Activated CD4-positive, alpha-beta T cell treated with anti-CD3 and anti-CD28 coated beads for 24 hours (primary cell): ENCODE measurements at regions not wholly inside any gene's neighbourhood (a gene's known extent, or its start where the extent isn't known, plus 50 kb on each side); places are given as distances from the start of the nearest gene placed in this dataset.

Source experiments
- DNase-seq, 2 donors: peaks; one replicate each; pipeline ENCODE4 v3.0.0-alpha.2; 2020; ENCODE audit warnings: low read depth in 2 of 2

DNA sequence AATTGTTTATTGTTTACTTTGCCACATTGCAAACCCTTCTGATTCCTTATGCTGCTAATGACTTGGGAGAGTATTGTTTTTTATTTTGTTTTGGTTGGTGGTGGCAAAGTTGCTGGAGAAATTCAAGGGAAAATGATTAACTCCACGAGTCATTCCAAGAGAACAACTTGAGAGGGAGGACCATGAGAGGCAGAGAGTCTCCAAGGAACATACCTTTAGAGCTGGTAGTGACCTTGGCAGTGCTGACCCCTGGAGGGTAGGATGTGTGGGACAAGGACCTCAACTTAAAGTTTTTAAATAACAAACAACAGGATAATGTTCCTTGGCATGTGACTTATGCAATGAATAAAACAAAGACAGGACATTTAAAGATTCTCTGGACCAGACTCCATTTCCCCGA, 139.7 kb downstream of the LRRC70 start:
- DNase-seq: no peak

DNA sequence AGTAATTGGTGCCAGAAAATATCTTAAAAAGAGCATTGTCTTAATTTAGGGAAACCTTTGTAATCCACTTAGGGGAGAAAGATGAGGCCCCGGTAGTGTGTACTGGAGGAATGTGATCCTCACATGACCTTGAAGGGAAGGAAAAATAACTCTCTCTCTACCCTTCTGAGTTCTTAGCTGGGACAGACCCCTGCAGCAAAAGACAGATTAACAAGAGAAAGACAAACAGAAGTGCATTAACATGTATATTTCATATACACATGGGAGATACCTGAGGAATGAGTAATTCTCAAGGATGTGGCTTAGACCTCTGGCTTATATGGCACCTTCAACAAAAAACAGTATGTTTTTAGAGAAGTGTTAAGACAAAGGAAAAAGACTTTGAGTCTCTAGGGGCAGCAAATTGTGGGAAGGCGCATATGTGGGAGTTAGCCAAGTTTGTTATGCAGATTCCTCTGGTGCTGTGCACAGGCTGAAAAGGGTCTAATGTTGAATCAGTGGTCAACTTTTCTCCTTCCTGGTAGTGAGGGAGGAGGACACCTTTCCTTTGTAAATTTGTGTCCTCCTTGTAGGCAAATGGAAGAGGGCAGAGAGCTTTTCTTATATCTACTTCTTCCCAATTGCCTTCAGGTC, 138.8 kb downstream of the LRRC70 start:
- no peak for DNase-seq

DNA sequence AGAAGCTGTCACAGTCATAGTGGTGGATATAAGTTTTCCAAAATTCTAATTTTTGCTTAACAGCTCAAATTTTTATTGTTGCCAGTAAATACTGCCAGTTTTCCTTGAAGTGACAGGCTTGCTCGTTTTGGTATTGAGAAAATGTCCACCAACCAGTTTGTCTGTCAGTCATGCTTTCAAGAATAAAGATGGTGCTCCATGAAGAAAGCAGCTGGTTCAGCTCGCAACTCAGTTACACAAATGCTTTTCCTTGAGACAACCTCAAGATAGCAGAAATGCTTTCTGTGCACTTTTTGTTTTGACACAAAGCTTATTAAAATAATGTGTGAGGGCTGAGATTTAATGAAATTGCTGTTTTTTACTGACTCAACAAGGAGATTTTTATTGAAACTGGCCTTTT, 135.7 kb downstream of the LRRC70 start:
- DNase-seq: no peak

DNA sequence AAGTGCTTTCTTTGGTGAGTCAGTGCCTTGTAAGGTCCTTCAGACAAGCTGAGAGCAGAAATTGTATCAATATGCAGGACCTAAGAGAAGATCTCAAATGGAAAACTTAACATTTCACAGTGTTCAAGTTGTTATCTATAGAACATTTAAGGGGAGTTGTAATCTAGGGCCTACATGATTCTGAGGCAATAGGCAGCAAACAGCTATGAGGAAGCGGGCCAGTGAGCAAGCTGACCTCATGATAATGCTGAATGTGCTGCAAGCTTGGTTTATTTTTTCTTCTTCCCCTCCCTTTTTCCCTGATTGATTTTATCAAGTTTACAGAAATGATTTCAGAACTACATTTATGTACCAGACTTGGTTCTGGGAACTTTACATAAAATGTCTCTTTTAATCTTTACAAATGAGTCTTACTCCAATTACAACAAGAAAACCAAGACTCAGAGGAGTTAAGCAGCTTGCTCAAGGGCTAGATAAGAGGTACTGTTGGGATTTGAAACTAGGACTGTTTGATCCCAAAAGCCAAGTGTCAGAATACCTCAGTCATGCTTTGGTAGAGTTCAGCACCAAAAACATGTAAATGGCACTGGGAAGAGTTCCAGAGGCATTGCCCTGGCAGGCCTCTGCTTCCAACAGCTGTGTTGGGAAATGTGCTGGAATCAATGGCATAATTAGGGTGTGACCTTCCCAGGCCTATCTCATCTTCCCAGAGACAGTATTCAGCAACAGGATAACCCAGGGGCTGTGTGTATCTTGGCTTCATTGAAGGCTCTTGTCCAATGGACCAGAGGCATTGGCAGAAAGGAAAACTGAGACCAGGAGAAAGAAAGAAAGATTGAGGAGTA, 130.1 kb downstream of the LRRC70 start:
- DNase-seq: no peak

DNA sequence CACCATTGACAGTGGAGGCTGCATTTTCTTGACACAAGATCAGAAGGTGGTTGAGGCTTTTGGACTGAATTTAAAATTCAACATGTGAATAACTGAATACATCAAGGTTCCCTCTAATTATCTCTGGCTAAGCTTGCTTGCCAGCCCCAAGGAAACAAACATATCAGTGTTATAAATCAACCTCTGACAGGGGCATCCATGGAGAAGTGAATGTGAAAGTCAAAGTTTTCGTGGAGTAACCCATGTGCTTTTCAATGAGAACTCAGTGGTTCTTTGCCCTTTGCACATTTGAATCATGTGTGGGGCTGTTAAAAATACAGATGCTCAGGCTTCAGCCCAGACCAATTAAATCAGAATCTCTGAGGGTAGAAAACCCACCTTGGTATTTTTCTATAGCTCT, 128.9 kb downstream of the LRRC70 start:
- no peak for DNase-seq

DNA sequence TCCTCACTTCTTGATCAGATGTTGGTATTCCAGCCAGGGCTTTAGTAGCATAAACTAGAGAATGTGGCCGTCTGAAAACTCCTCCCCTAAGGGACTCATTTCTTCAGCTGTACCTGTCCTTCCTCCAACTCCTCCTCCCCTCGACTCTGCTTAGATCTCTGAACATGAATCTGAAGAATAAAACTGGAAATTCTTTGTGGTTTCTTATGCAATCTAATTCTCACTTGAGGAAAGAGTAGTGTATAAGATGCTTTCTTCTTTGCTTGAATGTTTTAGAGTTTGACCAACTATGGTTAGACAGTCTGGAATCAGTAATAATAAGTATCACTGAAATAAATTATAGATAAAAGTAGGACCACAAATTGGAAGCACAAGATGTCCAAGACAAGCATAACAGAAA, 128.5 kb downstream of the LRRC70 start:
- DNase-seq: no peak

DNA sequence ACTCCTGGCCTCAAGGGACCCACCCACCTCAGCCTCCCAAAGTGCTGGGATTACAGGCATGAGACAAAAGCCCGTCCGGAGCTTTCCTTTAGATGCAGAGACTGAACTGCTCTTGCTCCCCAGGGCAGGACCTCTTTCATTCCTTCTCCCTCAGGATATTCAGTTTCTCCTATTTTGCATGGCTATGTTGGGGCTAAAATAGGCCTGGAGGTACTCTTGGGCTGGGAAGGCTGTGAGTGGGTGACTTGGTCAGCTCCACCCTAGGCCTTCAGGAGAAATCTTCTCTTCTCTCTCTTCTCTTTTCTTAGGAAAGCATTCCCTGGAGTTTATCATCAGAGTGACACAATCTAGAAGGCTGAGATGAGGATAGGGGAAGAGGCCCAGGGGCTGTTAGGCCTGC, 126.4 kb downstream of the LRRC70 start:
- DNase-seq: no peak

DNA sequence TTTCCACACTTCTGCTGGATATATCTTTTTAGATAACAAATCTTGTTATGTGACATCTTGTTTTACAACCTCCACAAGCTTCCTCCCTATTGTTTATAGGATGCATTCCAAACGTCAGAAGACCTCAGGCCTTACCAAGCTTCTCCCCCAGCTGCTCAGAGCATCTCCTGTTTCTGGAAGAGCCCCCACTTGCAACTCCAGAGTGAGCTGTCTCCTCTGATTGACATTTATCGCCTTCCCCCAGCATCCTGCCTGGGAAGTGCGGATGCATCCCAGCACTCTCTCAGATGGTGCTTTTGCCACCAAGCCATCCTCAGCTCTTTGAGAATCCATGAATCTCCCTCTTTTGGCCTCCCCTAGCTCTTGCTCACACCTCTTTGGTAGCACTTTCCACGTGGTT, 123.5 kb downstream of the LRRC70 start:
- DNase-seq: no peak

DNA sequence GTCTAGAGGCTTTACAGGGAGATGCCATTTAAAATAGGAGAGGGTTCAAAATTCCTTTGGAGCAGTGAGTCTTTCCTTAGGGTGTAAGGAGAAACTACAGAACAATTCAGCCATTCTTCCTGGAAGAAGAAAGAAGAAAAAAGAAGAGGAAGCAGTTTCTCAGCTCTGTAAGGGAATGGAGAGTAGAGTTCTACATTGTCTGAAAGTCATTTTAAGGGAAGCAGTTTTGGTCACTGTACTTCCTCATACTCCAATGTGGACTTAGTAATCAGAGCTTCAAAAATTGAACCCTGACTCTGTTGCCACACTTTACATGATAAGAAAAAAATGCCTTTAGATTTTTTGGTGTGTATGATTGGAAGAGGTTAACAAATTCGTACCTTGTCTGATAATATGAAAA, 122.4 kb downstream of the LRRC70 start:
- no peak for DNase-seq

DNA sequence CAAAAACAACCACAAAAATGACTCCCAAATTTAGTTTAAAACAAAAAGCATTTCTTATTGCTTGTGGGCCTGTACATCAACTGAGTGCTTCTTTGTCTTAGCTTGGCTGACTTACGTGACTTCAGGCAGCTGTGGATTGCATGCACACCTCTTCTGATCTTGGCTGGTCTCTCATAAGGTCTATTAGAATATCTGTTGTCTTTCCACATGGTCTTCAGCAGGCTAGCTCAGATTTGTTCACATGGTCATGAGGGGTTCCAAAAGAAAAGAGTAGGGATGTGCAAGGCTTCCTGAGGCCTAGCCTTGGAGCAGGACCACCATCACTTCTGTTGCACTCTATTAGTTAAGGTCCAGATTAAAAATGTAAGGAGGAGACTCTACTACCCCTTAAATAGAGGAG, 120.1 kb downstream of the LRRC70 start:
- DNase-seq: no peak

DNA sequence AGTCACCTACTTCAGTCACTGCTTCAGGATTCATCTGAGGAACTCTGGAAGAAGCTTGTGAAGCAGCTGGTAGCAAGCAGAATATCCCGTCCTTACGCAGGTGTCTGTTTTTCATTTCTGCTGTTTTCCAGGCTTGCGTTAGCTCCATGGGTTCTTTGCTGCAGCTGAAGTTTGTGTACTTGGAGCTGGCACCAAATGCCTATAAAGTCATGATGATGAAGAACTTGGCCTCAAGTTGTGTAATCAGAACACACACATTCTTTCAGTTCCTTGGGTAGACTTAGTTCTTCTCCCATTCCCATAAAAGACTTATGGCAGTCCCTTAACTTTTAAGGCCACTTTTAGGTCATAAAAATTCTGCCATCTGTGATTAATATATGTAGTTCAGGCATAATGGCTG, 116.7 kb downstream of the LRRC70 start:
- DNase-seq: no peak

DNA sequence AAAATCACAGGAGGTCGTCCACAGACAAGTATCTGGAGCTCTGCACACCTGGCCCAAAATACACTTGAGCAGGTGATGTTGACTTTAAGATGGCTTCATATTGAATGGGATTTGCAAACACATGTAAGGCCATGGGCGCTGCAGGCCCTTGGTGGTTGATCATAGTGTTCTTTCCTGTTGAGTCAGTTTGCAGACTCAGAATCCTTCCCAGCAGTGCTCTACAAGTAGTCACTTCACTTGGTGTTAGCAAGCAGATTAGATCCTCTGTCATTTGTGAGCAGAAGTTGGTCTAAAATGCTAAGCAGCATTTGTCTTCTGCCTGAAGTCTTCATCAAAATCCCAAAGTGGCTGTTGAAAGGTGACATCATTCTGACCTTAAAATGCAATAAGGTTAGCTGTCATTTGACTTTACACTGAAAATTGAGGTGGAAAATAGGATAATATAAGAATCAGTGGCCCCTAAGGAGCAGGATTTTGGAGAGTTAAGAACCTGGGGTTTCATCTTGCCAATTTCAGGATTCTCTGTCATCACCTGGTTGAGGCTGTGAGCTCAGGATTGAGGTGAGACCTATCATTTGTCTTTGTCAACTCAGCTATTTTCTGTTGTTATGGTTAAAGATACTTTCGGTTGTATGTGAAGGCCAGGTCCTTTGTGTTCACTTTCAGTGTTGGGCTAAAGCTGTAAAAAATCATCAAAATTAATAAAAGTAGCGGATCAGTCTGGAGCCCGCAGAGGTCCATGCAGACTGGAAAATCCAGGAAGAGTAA, 114.5 kb downstream of the LRRC70 start:
- DNase-seq: no peak

DNA sequence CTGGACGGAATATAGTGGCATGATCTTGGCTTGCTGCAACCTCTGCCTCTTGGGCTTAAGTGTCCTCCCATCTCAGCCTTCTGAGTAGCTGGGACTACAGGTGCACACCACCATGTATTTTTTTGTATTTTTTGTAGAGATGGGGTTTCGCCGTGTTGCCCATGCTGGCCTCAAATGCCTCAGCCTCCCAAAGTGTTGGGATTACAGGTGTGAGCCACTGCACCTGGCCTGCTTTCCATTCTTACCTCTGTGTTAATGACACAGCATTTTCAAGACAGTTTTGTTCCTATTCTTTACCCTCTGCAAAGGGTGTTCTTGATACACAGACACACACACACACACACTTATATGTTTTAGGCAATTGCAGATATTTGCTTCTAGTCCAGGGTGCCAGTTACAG, 113.3 kb downstream of the LRRC70 start:
- DNase-seq: no peak

DNA sequence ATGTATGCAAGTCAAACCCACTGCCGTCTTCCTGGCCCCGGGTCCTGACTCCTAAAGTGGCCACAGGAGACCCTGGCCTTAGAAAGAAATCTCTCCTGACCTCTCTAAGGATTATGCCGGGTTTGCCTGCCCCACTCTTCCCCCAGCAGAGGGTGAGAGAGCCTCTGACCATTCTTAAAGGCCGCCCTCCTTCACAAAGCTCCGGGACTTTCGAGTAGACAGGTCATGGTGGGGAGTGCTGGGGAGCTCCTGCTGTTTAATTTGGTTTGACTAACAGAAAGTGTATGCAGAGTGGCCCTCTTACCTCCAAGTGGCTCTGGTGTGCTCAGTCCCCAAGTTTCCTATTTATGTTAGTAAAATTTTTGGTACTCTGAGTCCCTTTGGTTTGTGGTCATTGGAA, 111.8 kb downstream of the LRRC70 start:
- no peak for DNase-seq

DNA sequence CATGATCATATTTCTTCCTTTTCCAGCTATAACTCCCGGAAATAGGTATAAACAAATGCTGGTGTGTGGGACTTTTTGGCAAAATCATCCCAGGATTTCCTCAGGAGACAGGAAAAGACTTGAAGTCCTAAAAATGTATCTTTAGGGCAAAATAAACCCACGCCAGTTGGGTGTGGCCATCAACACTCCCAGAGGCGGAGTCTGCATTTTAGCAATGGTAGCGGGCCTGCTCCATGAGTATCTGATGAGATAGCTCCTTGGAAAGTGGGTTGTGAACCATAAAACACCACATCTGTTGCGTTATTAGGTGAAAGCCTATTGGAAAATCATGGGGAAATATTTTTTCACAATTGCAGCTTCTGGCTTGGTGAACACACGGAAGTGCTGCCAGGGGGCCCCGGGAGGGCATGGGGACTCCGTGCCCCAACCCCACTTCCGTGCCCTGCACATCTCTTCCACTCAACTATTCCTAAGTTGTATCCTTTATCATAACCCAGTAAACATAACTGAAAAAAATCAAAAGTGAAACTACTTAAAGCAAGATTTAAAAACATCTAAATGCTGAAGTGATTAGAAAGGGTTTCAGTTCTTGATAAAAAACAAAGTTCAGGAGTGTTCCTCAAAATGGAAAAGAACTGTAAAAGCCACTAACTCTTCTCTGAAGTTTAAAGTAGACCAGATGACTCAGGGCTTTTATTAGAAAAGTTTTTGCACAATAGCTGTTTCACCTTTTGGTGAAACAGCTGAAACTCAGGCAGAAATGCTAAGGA, 111.2 kb downstream of the LRRC70 start:
- no peak for DNase-seq

DNA sequence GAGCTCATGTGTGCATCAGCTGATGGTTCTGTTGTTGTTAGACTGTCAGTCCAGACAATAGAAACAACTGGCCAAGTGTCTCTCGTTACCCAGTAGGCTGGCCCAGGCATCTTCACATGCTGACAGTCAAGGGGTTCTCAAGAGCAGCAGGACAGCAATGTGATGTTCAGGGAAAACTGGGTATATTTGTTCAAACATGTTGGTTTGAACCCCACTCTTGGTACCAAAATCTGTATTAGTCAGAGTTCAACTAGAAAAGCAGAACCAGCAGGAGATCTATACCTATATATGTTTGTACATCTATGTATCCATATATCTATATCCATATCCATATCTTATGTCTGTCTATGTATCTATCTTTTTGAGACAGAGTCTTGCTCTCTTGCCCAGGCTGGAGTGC, 108.1 kb downstream of the LRRC70 start:
- DNase-seq: no peak

DNA sequence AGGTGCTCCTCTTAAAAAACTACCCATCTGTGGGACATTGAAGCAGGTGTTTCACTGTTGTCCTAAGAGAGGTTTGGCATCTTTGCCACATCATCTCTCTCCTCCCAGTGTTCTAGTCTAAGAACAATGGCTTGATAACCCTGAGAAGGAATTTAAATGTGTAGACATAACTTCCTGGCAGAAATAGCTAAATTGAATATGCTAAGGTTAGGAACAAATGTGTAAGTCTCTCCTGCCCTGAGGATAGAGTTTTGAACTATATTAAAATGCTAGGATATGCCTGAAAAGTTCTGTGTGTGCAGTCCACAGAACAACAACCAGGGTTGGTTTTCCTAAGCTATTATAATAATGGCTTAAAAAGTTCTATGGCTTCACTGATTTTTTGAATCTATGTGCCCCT, 106.6 kb downstream of the LRRC70 start:
- DNase-seq: no peak

DNA sequence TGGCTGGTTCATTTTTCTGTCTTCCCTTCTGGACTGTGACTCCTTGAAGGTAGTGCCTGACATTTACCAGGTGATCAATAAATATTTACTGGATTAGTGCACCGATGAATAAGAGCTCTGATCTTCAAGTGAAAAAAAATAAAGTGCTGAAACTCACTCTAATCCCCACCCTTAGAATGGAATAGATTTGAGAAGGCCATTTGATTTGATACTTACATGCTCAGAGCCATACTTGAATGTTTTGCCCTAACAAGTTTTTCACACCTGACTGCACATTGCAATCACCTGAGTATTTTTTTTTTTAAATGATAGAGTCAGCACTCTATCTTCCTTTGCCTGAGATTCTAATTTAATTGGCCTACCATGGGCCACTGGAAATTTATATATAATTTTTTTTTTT, 105.7 kb downstream of the LRRC70 start:
- no peak for DNase-seq

DNA sequence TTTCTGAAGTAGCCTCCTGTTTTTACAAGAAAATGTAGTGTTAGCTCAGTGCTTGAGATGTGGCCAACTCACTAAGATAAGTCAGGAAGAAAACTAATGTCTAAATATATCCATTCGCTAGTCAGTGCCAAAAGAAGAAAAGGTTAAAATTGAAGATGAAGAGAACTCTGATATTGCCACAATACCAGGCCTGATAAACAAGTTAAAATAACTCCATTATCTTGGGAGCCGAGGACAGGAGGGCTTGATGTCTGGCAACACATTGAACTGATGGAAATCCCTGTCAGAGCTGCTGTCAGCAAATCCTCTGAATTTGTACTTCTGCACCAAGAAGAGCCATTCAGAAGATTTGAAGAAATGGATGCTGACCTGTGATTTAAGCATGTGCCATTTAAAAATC, 103.4 kb downstream of the LRRC70 start:
- DNase-seq: no peak

DNA sequence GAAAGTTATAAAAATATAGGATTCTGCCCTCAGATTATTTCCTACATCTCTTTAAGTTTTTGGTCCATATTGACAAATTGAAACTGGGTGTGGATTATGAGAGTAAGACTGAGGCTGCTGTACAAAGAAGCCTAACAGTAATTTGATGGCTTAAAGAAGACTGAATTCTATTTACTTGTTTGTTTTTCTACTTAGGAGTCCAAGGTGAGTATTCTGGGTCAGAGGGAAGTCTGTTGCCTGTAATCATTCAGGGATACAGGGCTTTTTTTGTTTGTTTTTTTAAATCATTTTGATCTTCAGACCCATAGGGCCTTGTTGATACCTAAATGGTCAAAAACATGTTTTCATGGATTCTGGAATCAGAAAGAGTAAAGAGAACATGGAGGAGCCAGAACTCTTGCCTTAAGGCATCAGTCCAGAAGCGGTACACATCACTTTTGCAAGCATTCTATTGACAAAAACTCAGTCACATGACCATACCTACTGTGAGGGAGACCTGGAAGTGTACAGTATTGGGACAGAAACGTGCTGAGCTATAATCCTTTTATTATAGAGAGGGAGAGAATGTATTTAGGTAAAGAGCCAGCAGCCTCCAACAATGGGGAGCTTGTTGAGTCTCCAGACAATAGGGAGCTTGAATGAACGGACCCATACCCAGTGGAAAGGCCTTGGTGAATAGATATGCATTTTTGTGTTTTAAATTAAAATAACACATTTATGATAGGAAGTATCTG, 102.7 kb downstream of the LRRC70 start:
- DNase-seq: no peak

DNA sequence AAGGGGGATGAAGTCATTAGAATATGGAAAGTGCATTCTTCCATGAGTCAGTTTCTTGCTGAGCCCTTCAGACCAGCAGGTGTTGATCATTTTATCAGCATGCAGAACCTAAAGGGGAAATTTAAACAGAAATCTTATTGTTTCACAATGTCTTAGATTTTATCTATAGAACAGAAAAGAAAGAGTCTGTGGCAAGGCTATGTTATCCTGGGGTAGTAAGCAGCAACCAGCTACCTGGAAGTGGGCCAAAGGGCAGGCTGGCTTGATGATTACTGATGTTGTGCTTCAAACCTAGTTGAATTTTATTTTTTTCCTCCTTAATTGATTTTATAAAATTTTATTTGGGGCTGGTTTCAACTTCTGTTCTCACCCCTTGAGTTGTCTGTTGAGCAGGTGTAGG, 101.5 kb downstream of the LRRC70 start:
- no peak for DNase-seq
